Liver (tissue), 2 donors: ENCODE measurements at regions not wholly inside any gene's neighbourhood (a gene's known extent, or its start where the extent isn't known, plus 50 kb on each side); places are given as distances from the start of the nearest gene placed in this dataset.

Experiments
- REST ChIP-seq: IDR thresholded peaks from 2 replicates; pipeline ENCODE4 v1.6.1; 2016; ENCODE audit warnings: antibody characterized with exemption, mild to moderate bottlenecking
- SP1 ChIP-seq: IDR thresholded peaks from 2 replicates; pipeline ENCODE4 v1.6.1; 2018; ENCODE audit warnings: antibody characterized with exemption, mild to moderate bottlenecking
- donor health status: healthy.

GRCh38 chr4:179268791-179269190, 1826.6 kb upstream of the AGA start:
- TF ChIP-seq SP1 (no peak), REST (no peak)
